ENCODE measurements at regions not wholly inside any gene's neighbourhood (a gene's known extent, or its start where the extent isn't known, plus 50 kb on each side); places are given as distances from the start of the nearest gene placed in this dataset.

- DNase-seq = no peak
Measured at GRCh38 chr2:75792996-75793395, 82.3 kb upstream of the GCFC2 start.

GRCh38 chr2:75792146-75792545, 81.4 kb upstream of the GCFC2 start:
- no peak for DNase-seq

- DNase-seq = no peak
Measured at GRCh38 chr2:75790814-75791467, 80.2 kb upstream of the GCFC2 start.

GRCh38 chr2:75790121-75790813, 79.6 kb upstream of the GCFC2 start:
- no peak for DNase-seq

- no peak for DNase-seq
Measured at GRCh38 chr2:75788902-75789301, 78.2 kb upstream of the GCFC2 start.

GRCh38 chr2:75788154-75788553, 77.4 kb upstream of the GCFC2 start:
- no peak for DNase-seq

- no peak for DNase-seq
Measured at GRCh38 chr2:75787532-75788132, 76.9 kb upstream of the GCFC2 start.

- DNase-seq = no peak
Measured at GRCh38 chr2:75775311-75775823, 64.7 kb upstream of the GCFC2 start.

- DNase-seq = no peak
Measured at GRCh38 chr2:75772908-75773630, 62.4 kb upstream of the GCFC2 start.

- DNase-seq = no peak
Measured at GRCh38 chr2:75765798-75766197, 55.1 kb upstream of the GCFC2 start.

- no peak for DNase-seq
Measured at GRCh38 chr2:75764611-75765010, 53.9 kb upstream of the GCFC2 start.
